ENCODE measurements at regions not wholly inside any gene's neighbourhood (a gene's known extent, or its start where the extent isn't known, plus 50 kb on each side); places are given as distances from the start of the nearest gene placed in this dataset.

DNA sequence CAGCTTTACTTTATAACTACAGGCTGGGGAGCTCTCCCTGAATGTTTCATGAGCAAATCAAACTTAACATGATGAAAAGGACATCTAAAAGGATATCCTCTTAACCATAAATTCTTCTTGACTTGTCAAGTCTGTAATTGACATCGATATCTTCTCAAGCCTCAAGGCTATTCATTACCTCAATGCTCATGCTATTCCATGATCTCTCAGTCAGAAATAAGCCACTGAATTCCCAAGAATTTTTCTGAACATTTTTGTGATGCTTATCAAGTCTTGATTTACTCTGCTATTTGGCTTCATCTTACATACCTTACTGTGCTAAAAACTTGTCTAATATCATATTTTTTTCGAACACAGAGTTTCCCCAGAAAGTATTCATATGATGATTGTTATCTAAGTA, 433.4 kb downstream of the PDGFC start:
- H3K27me3 ChIP-seq (replicated peaks; ENCODE audit: insufficient read depth) = no peaks in the 10 kb centered on the region
- H3K27ac ChIP-seq = no peak overlapping the region
- no peak overlapping the region for H3K4me3 ChIP-seq
- no peak for DNase-seq (ENCODE audit: low spot score)
- no peak for ATAC-seq (ENCODE audit: insufficient number of reproducible peaks, low FRiP score, low read depth)
- TF ChIP-seq, protein P1, sequence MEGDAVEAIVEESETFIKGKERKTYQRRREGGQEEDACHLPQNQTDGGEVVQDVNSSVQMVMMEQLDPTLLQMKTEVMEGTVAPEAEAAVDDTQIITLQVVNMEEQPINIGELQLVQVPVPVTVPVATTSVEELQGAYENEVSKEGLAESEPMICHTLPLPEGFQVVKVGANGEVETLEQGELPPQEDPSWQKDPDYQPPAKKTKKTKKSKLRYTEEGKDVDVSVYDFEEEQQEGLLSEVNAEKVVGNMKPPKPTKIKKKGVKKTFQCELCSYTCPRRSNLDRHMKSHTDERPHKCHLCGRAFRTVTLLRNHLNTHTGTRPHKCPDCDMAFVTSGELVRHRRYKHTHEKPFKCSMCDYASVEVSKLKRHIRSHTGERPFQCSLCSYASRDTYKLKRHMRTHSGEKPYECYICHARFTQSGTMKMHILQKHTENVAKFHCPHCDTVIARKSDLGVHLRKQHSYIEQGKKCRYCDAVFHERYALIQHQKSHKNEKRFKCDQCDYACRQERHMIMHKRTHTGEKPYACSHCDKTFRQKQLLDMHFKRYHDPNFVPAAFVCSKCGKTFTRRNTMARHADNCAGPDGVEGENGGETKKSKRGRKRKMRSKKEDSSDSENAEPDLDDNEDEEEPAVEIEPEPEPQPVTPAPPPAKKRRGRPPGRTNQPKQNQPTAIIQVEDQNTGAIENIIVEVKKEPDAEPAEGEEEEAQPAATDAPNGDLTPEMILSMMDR (IDR thresholded peaks at IDR 0.05) = no peak
- H3K9me3 ChIP-seq = no peaks in the 10 kb centered on the region
- H3K36me3 ChIP-seq = no peaks in the 10 kb centered on the region
- H3K4me1 ChIP-seq (ENCODE audit: control insufficient read depth in 1 of 2, low read depth in 2 of 2) = no peaks in the 10 kb centered on the region

DNA sequence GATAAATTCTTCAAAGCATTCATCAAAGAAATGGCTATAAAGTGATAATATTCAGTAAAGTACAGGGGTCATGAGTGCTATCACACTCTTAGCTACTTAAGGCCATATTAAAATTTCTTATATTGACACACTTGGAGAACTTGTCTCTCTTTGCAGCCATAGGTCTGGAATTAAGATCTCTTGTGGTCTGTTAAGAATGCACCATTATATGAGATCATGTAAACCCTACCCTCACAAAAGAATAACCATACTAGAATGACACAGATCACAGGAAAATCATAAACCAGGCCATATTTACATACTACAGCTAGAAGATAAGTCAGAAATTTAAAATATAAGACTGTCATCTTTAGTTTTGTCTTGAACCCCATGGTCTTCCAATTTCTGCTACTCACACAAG, 434.3 kb downstream of the PDGFC start:
- ATAC-seq (ENCODE audit: insufficient number of reproducible peaks, low FRiP score, low read depth) = no peak
- DNase-seq (ENCODE audit: low spot score) = no peak
- Histone ChIP-seq H3K4me3 (no peak overlapping the region), H3K4me1 (ENCODE audit: control insufficient read depth in 1 of 2, low read depth in 2 of 2) (no peaks in the 10 kb centered on the region), H3K27ac (no peak overlapping the region), H3K9me3 (no peaks in the 10 kb centered on the region), H3K36me3 (no peaks in the 10 kb centered on the region), H3K27me3 (replicated peaks; ENCODE audit: insufficient read depth) (no peaks in the 10 kb centered on the region)
- TF ChIP-seq, protein P1 (IDR thresholded peaks at IDR 0.05) = no peak

DNA sequence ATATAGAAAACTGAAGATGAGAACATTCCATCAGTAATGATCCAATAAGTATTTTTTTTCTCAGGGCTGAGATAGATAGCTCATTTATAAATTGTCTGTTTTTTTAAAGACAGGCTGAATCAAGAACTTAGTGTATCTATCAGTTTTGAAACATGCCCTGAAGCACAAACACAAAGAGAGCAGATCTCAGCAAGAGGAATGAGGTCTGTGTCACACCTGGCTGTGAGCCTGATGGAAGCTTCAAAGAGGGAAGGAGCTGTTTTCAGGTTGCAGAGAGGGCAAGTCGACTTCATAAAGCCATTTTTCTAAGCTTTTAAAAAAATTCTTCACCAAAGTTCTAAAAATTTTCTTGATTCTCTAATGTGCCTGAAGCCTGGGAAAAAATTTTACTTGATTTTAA, 434.9 kb downstream of the PDGFC start:
- no peak overlapping the region for H3K4me3 ChIP-seq
- no peaks in the 10 kb centered on the region for H3K4me1 ChIP-seq (ENCODE audit: control insufficient read depth in 1 of 2, low read depth in 2 of 2)
- no peaks in the 10 kb centered on the region for H3K9me3 ChIP-seq
- H3K27me3 ChIP-seq (replicated peaks; ENCODE audit: insufficient read depth) = no peaks in the 10 kb centered on the region
- DNase-seq (ENCODE audit: low spot score) (no peak), ATAC-seq (ENCODE audit: insufficient number of reproducible peaks, low FRiP score, low read depth) (no peak)
- TF ChIP-seq, protein P1 (IDR thresholded peaks at IDR 0.05) = no peak
- no peak overlapping the region for H3K27ac ChIP-seq
- no peaks in the 10 kb centered on the region for H3K36me3 ChIP-seq

DNA sequence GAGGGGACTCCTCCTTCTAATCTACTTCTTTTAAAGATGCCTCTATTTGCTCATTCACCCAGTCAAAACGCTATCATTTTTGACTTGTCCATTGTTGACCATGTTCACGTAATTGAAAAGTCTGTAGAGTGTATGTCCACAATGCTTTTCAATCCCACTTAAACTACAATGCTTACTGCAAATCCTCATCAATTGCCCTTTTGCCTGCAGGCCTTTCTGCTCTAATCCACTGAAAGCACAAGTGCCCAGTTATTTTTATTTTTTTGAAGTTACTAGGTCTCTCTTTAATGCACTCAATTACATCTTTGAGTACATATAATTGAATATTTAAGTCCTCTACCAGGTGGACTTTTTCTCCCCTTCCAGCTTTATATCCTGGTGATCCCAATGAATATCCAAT, 437.4 kb downstream of the PDGFC start:
- Histone ChIP-seq H3K4me1 (ENCODE audit: control insufficient read depth in 1 of 2, low read depth in 2 of 2) (no peaks in the 10 kb centered on the region), H3K27ac (no peak overlapping the region), H3K4me3 (no peak overlapping the region), H3K9me3 (no peaks in the 10 kb centered on the region), H3K27me3 (replicated peaks; ENCODE audit: insufficient read depth) (no peaks in the 10 kb centered on the region), H3K36me3 (no peaks in the 10 kb centered on the region)
- TF ChIP-seq, protein P1 (IDR thresholded peaks at IDR 0.05) = no peak
- ATAC-seq (ENCODE audit: insufficient number of reproducible peaks, low FRiP score, low read depth) (no peak), DNase-seq (ENCODE audit: low spot score) (no peak)

DNA sequence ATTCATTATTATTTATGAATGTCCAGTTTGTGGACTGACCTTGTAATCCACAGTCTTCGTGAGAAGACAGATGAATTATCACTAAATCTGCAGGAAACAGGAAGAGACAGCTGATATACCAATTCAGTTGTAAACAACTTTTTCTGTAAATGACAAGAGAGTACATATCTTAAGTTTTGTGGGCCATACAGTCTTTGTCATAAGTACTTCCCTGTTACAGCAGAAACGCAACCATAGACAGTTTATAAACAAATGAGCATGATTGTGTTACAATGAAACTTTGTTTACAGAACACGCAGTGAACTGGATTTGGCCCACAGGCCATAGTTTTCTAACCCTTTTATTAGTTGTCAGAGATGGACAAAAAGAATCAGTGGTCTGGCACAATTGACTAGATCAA, 443.4 kb downstream of the PDGFC start:
- no peak for DNase-seq (ENCODE audit: low spot score)
- no peak for ATAC-seq (ENCODE audit: insufficient number of reproducible peaks, low FRiP score, low read depth)
- H3K27ac ChIP-seq = no peak overlapping the region
- no peaks in the 10 kb centered on the region for H3K4me1 ChIP-seq (ENCODE audit: control insufficient read depth in 1 of 2, low read depth in 2 of 2)
- no peaks in the 10 kb centered on the region for H3K9me3 ChIP-seq
- H3K36me3 ChIP-seq = no peaks in the 10 kb centered on the region
- no peaks in the 10 kb centered on the region for H3K27me3 ChIP-seq (replicated peaks; ENCODE audit: insufficient read depth)
- TF ChIP-seq, protein P1 (IDR thresholded peaks at IDR 0.05) = no peak
- no peak overlapping the region for H3K4me3 ChIP-seq

Data from thoracic aorta (tissue), 2 donors.